KMS-11 (cell line): ENCODE measurements at regions not wholly inside any gene's neighbourhood (a gene's known extent, or its start where the extent isn't known, plus 50 kb on each side); places are given as distances from the start of the nearest gene placed in this dataset.

Experiments
- H2AFZ ChIP-seq: fragments of 200-600 bp; sonication (generic); 2 replicates; pipeline ENCODE4 v1.6.1; 2016; ENCODE audit warnings: antibody characterized with exemption, mixed run types, low read depth
- H3K27ac ChIP-seq: fragments of 200-600 bp; sonication (generic); 2 replicates; pipeline ENCODE4 v1.6.1; 2016; ENCODE audit warnings: mild to moderate bottlenecking, mixed run types
- H3K27me3 ChIP-seq: fragments of 200-600 bp; sonication (generic); 2 replicates; pipeline ENCODE4 v1.6.1; 2017; ENCODE audit warnings: mild to moderate bottlenecking, low read depth, mixed run types, moderate library complexity; ENCODE audit not compliant: insufficient read depth
- H3K36me3 ChIP-seq: fragments of 200-600 bp; sonication (generic); 2 replicates; pipeline ENCODE4 v1.6.1; 2017; ENCODE audit warnings: mild to moderate bottlenecking, mixed run types; ENCODE audit not compliant: insufficient read depth
- H3K4me1 ChIP-seq: fragments of 200-600 bp; sonication (generic); 2 replicates; pipeline ENCODE4 v1.6.1; 2016; ENCODE audit warnings: mild to moderate bottlenecking, low read depth, mixed run types; ENCODE audit not compliant: poor library complexity, severe bottlenecking
- H3K4me2 ChIP-seq: fragments of 200-600 bp; sonication (generic); 2 replicates; pipeline ENCODE4 v1.7.0; 2016; ENCODE audit warnings: mild to moderate bottlenecking, mixed run types
- H3K4me3 ChIP-seq: fragments of 200-600 bp; sonication (generic); IDR thresholded peaks from 2 replicates; pipeline ENCODE4 v1.6.1; 2017; ENCODE audit warnings: low read depth, low read length, mixed read lengths; ENCODE audit not compliant: insufficient read depth
- H3K79me2 ChIP-seq: fragments of 200-600 bp; sonication (generic); 2 replicates; pipeline ENCODE4 v1.6.1; 2016; ENCODE audit warnings: low read depth, mixed run types; ENCODE audit not compliant: insufficient read depth
- H3K9ac ChIP-seq: fragments of 200-600 bp; sonication (generic); 2 replicates; pipeline ENCODE4 v1.6.1; 2016; ENCODE audit warnings: mild to moderate bottlenecking, mixed run types
- H4K20me1 ChIP-seq: fragments of 200-600 bp; sonication (generic); 2 replicates; pipeline ENCODE4 v1.6.1; 2016; ENCODE audit warnings: mild to moderate bottlenecking, mixed run types; ENCODE audit not compliant: insufficient read depth
- TF ChIP-seq, protein P1 (sequence below): fragments of 200-600 bp; sonication (generic); conservative IDR thresholded peaks from 2 replicates; pipeline ENCODE4 v1.6.1; 2017; ENCODE audit warnings: low read depth, mild to moderate bottlenecking, antibody characterized with exemption, low read length, moderate library complexity, mixed read lengths

DNA sequence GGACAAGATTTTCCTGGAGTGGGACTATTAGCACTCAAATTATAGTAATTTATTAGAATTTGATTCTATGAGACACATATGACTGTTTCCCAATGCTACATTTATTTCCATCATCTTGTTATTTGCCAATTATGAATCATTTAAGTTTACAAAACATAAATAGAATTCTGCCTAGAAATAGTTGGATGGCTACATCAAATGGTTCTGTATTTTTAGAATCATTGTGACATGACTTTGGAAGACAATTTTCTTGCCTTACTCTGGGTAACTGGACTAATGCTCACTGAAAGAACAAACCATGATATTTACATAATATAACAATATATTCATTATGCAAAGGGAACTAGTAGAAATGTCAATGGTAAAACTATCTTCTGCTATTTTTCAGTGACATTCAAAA lies 173.5 kb downstream of the ZIC1 start:
- H3K9ac ChIP-seq = no peak overlapping the region
- H3K27ac ChIP-seq = no peak overlapping the region
- no peaks in the 10 kb centered on the region for H3K4me1 ChIP-seq
- no peak overlapping the region for H3K4me3 ChIP-seq
- TF ChIP-seq, protein P1, sequence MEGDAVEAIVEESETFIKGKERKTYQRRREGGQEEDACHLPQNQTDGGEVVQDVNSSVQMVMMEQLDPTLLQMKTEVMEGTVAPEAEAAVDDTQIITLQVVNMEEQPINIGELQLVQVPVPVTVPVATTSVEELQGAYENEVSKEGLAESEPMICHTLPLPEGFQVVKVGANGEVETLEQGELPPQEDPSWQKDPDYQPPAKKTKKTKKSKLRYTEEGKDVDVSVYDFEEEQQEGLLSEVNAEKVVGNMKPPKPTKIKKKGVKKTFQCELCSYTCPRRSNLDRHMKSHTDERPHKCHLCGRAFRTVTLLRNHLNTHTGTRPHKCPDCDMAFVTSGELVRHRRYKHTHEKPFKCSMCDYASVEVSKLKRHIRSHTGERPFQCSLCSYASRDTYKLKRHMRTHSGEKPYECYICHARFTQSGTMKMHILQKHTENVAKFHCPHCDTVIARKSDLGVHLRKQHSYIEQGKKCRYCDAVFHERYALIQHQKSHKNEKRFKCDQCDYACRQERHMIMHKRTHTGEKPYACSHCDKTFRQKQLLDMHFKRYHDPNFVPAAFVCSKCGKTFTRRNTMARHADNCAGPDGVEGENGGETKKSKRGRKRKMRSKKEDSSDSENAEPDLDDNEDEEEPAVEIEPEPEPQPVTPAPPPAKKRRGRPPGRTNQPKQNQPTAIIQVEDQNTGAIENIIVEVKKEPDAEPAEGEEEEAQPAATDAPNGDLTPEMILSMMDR = no peak
- no peaks in the 10 kb centered on the region for H4K20me1 ChIP-seq
- H3K79me2 ChIP-seq = no peaks in the 10 kb centered on the region
- no peak overlapping the region for H2AFZ ChIP-seq
- H3K27me3 ChIP-seq = no peaks in the 10 kb centered on the region
- H3K4me2 ChIP-seq = no peak overlapping the region
- no peaks in the 10 kb centered on the region for H3K36me3 ChIP-seq

DNA sequence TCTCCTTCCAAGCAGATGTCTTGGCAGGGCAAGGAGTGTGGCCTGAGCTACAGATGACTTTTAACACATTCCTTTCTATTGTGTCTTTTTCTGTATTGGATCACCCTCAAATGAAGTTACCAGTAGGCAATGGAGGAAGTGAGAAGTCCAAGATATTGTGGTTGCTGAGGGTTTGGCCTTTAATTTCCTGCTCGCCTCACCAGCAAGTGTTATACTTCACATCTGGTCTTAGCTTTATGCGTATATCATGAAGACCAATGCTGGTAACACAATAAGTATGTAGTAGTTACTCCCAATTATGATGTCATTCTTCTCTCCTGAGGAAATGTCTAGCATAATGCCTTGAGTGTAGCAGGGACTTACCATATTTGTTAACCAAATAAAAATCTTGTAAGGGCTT lies 179.9 kb downstream of the ZIC1 start:
- no peaks in the 10 kb centered on the region for H3K79me2 ChIP-seq
- H3K36me3 ChIP-seq = no peaks in the 10 kb centered on the region
- H3K9ac ChIP-seq = no peak overlapping the region
- H3K27me3 ChIP-seq = no peaks in the 10 kb centered on the region
- H3K27ac ChIP-seq = no peak overlapping the region
- no peaks in the 10 kb centered on the region for H4K20me1 ChIP-seq
- no peak overlapping the region for H2AFZ ChIP-seq
- H3K4me1 ChIP-seq = no peaks in the 10 kb centered on the region
- H3K4me2 ChIP-seq = no peak overlapping the region
- H3K4me3 ChIP-seq = no peak overlapping the region
- TF ChIP-seq, protein P1 = no peak

DNA sequence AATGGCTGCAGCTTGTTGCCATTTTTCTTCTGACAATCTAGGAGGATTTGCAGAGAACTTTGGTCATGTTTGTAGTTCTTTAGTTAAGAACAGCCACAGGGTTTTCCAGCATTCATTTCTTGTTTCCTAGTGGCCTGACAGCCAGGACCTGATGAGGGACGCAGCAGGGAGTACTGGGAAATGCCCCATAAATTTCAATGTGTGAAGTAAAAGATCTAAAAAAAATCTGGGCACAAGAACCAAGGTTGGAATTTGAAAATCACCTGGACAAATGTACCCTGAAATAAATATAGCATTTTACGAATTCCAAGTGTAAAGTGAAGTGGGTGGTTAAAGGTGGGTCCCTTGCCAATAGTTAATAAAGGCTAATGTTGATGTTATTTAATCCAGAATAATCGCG lies 195.0 kb downstream of the ZIC1 start:
- Histone ChIP-seq H3K27me3 (no peaks in the 10 kb centered on the region), H3K79me2 (no peaks in the 10 kb centered on the region), H3K9ac (no peak overlapping the region), H3K4me2 (no peak overlapping the region), H3K4me3 (no peak overlapping the region), H3K4me1 (no peaks in the 10 kb centered on the region), H3K36me3 (no peaks in the 10 kb centered on the region), H4K20me1 (no peaks in the 10 kb centered on the region), H2AFZ (no peak overlapping the region), H3K27ac (no peak overlapping the region)
- TF ChIP-seq, protein P1 = no peak

DNA sequence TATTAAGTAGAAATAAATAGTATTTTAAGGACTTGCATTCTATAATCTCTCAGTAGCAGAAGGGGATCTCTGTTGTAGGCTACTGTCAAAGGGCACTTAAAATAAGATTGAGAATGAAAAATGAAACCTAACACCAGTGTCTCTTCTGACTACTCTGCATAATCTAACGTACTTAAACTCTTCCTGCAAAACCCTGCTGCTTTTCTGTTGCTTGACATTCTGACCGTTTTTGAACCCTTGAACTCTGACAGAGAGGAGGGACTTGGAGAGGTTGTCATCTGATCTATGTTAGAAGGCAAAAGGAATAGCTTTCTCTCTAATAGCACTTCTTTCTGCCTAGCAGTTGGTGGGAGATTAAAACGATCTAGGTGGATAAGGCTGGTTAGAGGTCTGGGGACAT lies 204.6 kb downstream of the ZIC1 start:
- H3K9ac ChIP-seq = no peak overlapping the region
- H3K4me3 ChIP-seq = no peak overlapping the region
- H2AFZ ChIP-seq = peak overlapping the region; percentile 39
- TF ChIP-seq, protein P1 = no peak
- no peaks in the 10 kb centered on the region for H3K27me3 ChIP-seq
- no peak overlapping the region for H3K27ac ChIP-seq
- peaks cover 14% of the 10 kb centered on the region for H3K4me1 ChIP-seq
- no peaks in the 10 kb centered on the region for H4K20me1 ChIP-seq
- no peaks in the 10 kb centered on the region for H3K36me3 ChIP-seq
- no peaks in the 10 kb centered on the region for H3K79me2 ChIP-seq
- H3K4me2 ChIP-seq = peak overlapping the region; percentile 31
